WTC11 (cell line): ENCODE measurements at regions not wholly inside any gene's neighbourhood (a gene's known extent, or its start where the extent isn't known, plus 50 kb on each side); places are given as distances from the start of the nearest gene placed in this dataset.

ENCODE experiments used
- CREB1 ChIP-seq: sonication (generic); formaldehyde crosslinking; IDR thresholded peaks from 2 replicates; pipeline ENCODE4 v1.8.0; 2023; ENCODE audit warnings: mild to moderate bottlenecking, missing genetic modification reagents
- ELF4 ChIP-seq: sonication (generic); formaldehyde crosslinking; IDR thresholded peaks from 2 replicates; pipeline ENCODE4 v1.8.1; 2022; ENCODE audit warnings: low read depth, mild to moderate bottlenecking, moderate library complexity, missing genetic modification reagents
- FOXP1 ChIP-seq: sonication (generic); formaldehyde crosslinking; IDR thresholded peaks from 2 replicates; pipeline ENCODE4 v1.8.0; 2022; ENCODE audit warnings: missing genetic modification reagents, mild to moderate bottlenecking, moderate library complexity, borderline replicate concordance
- TCF7 ChIP-seq: sonication (generic); formaldehyde crosslinking; IDR thresholded peaks from 2 replicates; pipeline ENCODE4 v1.8.0; 2022; ENCODE audit warnings: mild to moderate bottlenecking, low read depth, missing genetic modification reagents, moderate library complexity
- TF ChIP-seq, protein P1 (sequence below): sonication (generic); formaldehyde crosslinking; conservative IDR thresholded peaks from 2 replicates; pipeline ENCODE4 v1.8.1; 2022; ENCODE audit warnings: mild to moderate bottlenecking, missing genetic modification reagents
- TF ChIP-seq, protein P2 (sequence below): fragments of 200-600 bp; IDR thresholded peaks from 2 replicates; pipeline ENCODE4 v1.8.0; 2022; ENCODE audit warnings: antibody characterized with exemption

DNA sequence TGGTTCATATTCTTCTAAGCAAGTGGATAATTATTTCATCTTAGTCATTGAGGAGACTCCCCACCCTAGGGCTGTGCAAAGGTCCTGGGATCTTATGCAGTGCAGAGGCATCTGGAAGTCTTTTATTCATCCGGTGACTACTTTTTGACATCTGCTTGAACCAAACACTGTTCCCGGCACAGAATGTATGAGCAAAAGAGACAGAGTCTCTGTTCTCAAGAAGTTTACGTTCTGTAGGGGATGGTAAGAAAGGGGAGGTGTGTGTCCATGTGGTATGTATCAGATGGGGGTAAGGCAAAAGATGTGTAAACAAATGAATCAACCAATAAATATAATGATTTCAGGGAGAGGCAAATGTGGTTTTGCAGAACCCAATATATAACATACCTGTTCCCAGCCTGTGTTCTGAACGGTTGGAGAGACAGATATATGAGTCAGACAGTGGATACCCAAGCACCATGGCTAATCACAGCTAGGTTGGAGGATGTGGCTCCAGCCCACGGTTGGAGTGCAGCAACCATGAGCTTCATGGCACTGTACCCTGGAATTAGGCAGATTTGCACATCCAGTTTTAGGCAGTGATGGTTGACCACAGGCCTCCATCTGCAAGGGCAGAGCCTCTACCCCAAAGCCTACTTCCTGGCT, 75.1 kb upstream of the CADM1 start:
- TF ChIP-seq FOXP1 (CRISPR knock-in tag) (no peak), ELF4 (CRISPR knock-in tag) (no peak), CREB1 (CRISPR knock-in tag) (no peak), TCF7 (CRISPR knock-in tag) (no peak)
- TF ChIP-seq, protein P1, sequence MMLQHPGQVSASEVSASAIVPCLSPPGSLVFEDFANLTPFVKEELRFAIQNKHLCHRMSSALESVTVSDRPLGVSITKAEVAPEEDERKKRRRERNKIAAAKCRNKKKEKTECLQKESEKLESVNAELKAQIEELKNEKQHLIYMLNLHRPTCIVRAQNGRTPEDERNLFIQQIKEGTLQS (CRISPR knock-in tag) = no peak
- TF ChIP-seq, protein P2, sequence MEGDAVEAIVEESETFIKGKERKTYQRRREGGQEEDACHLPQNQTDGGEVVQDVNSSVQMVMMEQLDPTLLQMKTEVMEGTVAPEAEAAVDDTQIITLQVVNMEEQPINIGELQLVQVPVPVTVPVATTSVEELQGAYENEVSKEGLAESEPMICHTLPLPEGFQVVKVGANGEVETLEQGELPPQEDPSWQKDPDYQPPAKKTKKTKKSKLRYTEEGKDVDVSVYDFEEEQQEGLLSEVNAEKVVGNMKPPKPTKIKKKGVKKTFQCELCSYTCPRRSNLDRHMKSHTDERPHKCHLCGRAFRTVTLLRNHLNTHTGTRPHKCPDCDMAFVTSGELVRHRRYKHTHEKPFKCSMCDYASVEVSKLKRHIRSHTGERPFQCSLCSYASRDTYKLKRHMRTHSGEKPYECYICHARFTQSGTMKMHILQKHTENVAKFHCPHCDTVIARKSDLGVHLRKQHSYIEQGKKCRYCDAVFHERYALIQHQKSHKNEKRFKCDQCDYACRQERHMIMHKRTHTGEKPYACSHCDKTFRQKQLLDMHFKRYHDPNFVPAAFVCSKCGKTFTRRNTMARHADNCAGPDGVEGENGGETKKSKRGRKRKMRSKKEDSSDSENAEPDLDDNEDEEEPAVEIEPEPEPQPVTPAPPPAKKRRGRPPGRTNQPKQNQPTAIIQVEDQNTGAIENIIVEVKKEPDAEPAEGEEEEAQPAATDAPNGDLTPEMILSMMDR = no peak
